Colonic mucosa (tissue), 4 donors: ENCODE measurements at regions not wholly inside any gene's neighbourhood (a gene's known extent, or its start where the extent isn't known, plus 50 kb on each side); places are given as distances from the start of the nearest gene placed in this dataset.

Experiments used
- DNase-seq: peaks from one replicate; pipeline ENCODE4 v3.0.0-alpha.2; 2020
- H3K27ac ChIP-seq: fragments of 200-600 bp; one replicate; pipeline ENCODE4 v1.8.0; 2021
- H3K27me3 ChIP-seq: fragments of 200-600 bp; one replicate; pipeline ENCODE4 v1.8.0; 2021
- H3K36me3 ChIP-seq: fragments of 200-600 bp; one replicate; pipeline ENCODE4 v1.8.0; 2021
- H3K4me1 ChIP-seq: fragments of 200-600 bp; one replicate; pipeline ENCODE4 v1.8.0; 2021; ENCODE audit warnings: mild to moderate bottlenecking
- H3K4me3 ChIP-seq: fragments of 200-600 bp; one replicate; pipeline ENCODE4 v1.8.0; 2021
- H3K9ac ChIP-seq, 2 donors: one replicate each; pipeline ENCODE4 v1.7.0; 2013; ENCODE audit warnings: control low read depth in 2 of 2, low read depth in 2 of 2, low read length in 2 of 2
- H3K9me3 ChIP-seq: fragments of 200-600 bp; one replicate; pipeline ENCODE4 v1.8.0; 2021
- CTCF ChIP-seq: fragments of 200-600 bp; IDR thresholded peaks from one replicate; pipeline ENCODE4 v1.8.0; 2022; ENCODE audit warnings: antibody characterized with exemption, mild to moderate bottlenecking
- intact Hi-C: fragments of 100-400 bp; cut with DNase I; formaldehyde crosslinking; loops from one replicate; pipeline ENCODE4 v1.14.1; 2022
- donor health status: healthy.
- donor health status: DM: no; HTN: no; CAD: no.
- donor health status: DM: no; HTN: no; CAD: no.

GRCh38 chr3:139095803-139096466 lies 51.2 kb upstream of the PRR23C start:
- Histone ChIP-seq H3K4me3 (no peak overlapping the region), H3K27me3 (no peaks in the 10 kb centered on the region), H3K9me3 (no peaks in the 10 kb centered on the region), H3K36me3 (no peaks in the 10 kb centered on the region), H3K4me1 (no peaks in the 10 kb centered on the region), H3K9ac (no peak overlapping the region), H3K27ac (no peak overlapping the region)
- intact Hi-C loops: no loop called here
- DNase-seq: no peak
- TF ChIP-seq CTCF: no peak

GRCh38 chr3:139096670-139097069 lies 52.0 kb upstream of the PRR23C start:
- no peak for TF ChIP-seq CTCF

GRCh38 chr3:139098391-139098790 lies 53.7 kb upstream of the PRR23C start:
- Histone ChIP-seq H3K27me3 (no peaks in the 10 kb centered on the region), H3K9me3 (no peaks in the 10 kb centered on the region), H3K9ac (no peak overlapping the region), H3K4me3 (no peak overlapping the region), H3K36me3 (no peaks in the 10 kb centered on the region), H3K27ac (no peak overlapping the region), H3K4me1 (no peaks in the 10 kb centered on the region)
- intact Hi-C loops: no loop called here
- TF ChIP-seq CTCF: no peak
- DNase-seq: no peak

More at GRCh38 chr3:139096670-139097069, 52.0 kb upstream of the PRR23C start:
- Histone ChIP-seq H3K4me3 (no peak overlapping the region), H3K9me3 (no peaks in the 10 kb centered on the region), H3K27ac (no peak overlapping the region), H3K36me3 (no peaks in the 10 kb centered on the region), H3K27me3 (no peaks in the 10 kb centered on the region), H3K4me1 (no peaks in the 10 kb centered on the region), H3K9ac (no peak overlapping the region)
- no peak for DNase-seq
- intact Hi-C loops: no loop called here

- intact Hi-C loops: no loop called here
- no peak for TF ChIP-seq CTCF
- H3K27ac ChIP-seq: no peak overlapping the region
- no peak for DNase-seq
- no peaks in the 10 kb centered on the region for H3K27me3 ChIP-seq
- no peak overlapping the region for H3K9ac ChIP-seq
- no peak overlapping the region for H3K4me3 ChIP-seq
- no peaks in the 10 kb centered on the region for H3K9me3 ChIP-seq
- H3K36me3 ChIP-seq: no peaks in the 10 kb centered on the region
- no peaks in the 10 kb centered on the region for H3K4me1 ChIP-seq
Observed at GRCh38 chr3:139099968-139100817, 55.5 kb upstream of the PRR23C start.

- no peak overlapping the region for H3K4me3 ChIP-seq
- TF ChIP-seq CTCF: no peak
- no peak overlapping the region for H3K27ac ChIP-seq
- intact Hi-C loops: no loop called here
- no peak for DNase-seq
- no peak overlapping the region for H3K9ac ChIP-seq
- no peaks in the 10 kb centered on the region for H3K4me1 ChIP-seq
- no peaks in the 10 kb centered on the region for H3K9me3 ChIP-seq
- no peaks in the 10 kb centered on the region for H3K27me3 ChIP-seq
- no peaks in the 10 kb centered on the region for H3K36me3 ChIP-seq
Observed at GRCh38 chr3:139100821-139101220, 56.1 kb upstream of the PRR23C start.
